PC-3 (cell line): ENCODE measurements at regions not wholly inside any gene's neighbourhood (a gene's known extent, or its start where the extent isn't known, plus 50 kb on each side); places are given as distances from the start of the nearest gene placed in this dataset.

ENCODE experiments used
- ATAC-seq: fragments of 200-7000 bp; cut with Tn5 transposase; 2 replicates; pipeline ENCODE4 v1.9.1; 2020; ENCODE audit warnings: mild to moderate bottlenecking, moderate library complexity
- BruUV-seq: library from RNA; stranded (reverse); fragments of 400-500 nt; replicated peaks from 2 replicates; lab custom pipeline; 2021; lab: Mats Ljungman, UMichigan
- CTCF ChIA-PET: fragments of 300-600 bp; sonication (Branson Sonifier 250); formaldehyde crosslinking; loops from one replicate; lab custom pipeline; 2022; ENCODE audit warnings: antibody characterized with exemption; lab: Charles Lee
- POLR2A ChIA-PET: fragments of 300-600 bp; sonication (Branson Sonifier 250); formaldehyde crosslinking; loops from one replicate; lab custom pipeline; 2022; ENCODE audit warnings: antibody characterized with exemption; ENCODE audit not compliant: unreplicated experiment; lab: Charles Lee
- DNase-seq: peaks from one replicate; pipeline ENCODE4 v3.0.0-alpha.2; 2015
- H2AFZ ChIP-seq: fragments of 300-600 bp; sonication (generic); 2 replicates; pipeline ENCODE4 v1.6.0; 2016; ENCODE audit warnings: antibody characterized with exemption, low read length
- H3F3A ChIP-seq: fragments of 300-600 bp; sonication (generic); one replicate; pipeline ENCODE4 v1.6.0; 2017; ENCODE audit warnings: antibody characterized with exemption, low read length, control low read depth, mild to moderate bottlenecking; ENCODE audit not compliant: unreplicated experiment
- H3K27ac ChIP-seq: fragments of 300-600 bp; sonication (generic); 2 replicates; pipeline ENCODE4 v1.5.1; 2016; ENCODE audit warnings: mild to moderate bottlenecking, low read length
- H3K27me3 ChIP-seq: fragments of 300-600 bp; sonication (generic); 2 replicates; pipeline ENCODE4 v1.6.1; 2016; ENCODE audit warnings: low read length, mixed read lengths
- H3K36me3 ChIP-seq: fragments of 300-600 bp; sonication (generic); 2 replicates; pipeline ENCODE4 v1.6.1; 2016; ENCODE audit warnings: low read depth, mixed run types, low read length, mixed read lengths
- H3K4me1 ChIP-seq: fragments of 300-600 bp; sonication (generic); 2 replicates; pipeline ENCODE4 v1.5.1; 2016; ENCODE audit warnings: low read length; ENCODE audit not compliant: insufficient read depth
- H3K4me2 ChIP-seq: fragments of 300-600 bp; sonication (generic); 2 replicates; pipeline ENCODE4 v1.6.0; 2016; ENCODE audit warnings: low read length
- H3K4me3 ChIP-seq: fragments of 300-600 bp; sonication (generic); 2 replicates; pipeline ENCODE4 v1.5.1; 2016; ENCODE audit warnings: mild to moderate bottlenecking, low read length, mixed read lengths
- H3K79me2 ChIP-seq: fragments of 300-600 bp; sonication (generic); 2 replicates; pipeline ENCODE4 v1.6.1; 2017; ENCODE audit warnings: low read length, mixed read lengths
- H3K9ac ChIP-seq: fragments of 300-600 bp; sonication (generic); 2 replicates; pipeline ENCODE4 v1.6.0; 2016; ENCODE audit warnings: mild to moderate bottlenecking, low read length
- H3K9me2 ChIP-seq: fragments of 300-600 bp; sonication (generic); replicated peaks from 2 replicates; pipeline ENCODE4 v1.6.1; 2016; ENCODE audit warnings: mixed run types, low read length, mixed read lengths
- H3K9me3 ChIP-seq: fragments of 300-600 bp; sonication (generic); 2 replicates; pipeline ENCODE4 v1.6.1; 2016; ENCODE audit warnings: low read length, mixed read lengths
- H4K20me1 ChIP-seq: fragments of 300-600 bp; sonication (generic); 2 replicates; pipeline ENCODE4 v1.6.1; 2016; ENCODE audit warnings: low read length, mixed read lengths
- CTCF ChIP-seq: fragments of 300-600 bp; sonication (generic); conservative IDR thresholded peaks from 2 replicates; pipeline ENCODE4 v1.5.1; 2017; ENCODE audit warnings: antibody characterized with exemption, low read depth, mild to moderate bottlenecking, low read length
- EZH2 ChIP-seq: fragments of 300-600 bp; sonication (generic); IDR thresholded peaks from one replicate; pipeline ENCODE4 v1.6.1; 2017; ENCODE audit warnings: antibody characterized with exemption, mild to moderate bottlenecking, low read length; ENCODE audit not compliant: unreplicated experiment
- EZH2phosphoT487 ChIP-seq: fragments of 300-600 bp; sonication (generic); IDR thresholded peaks from 2 replicates; pipeline ENCODE4 v1.6.1; 2018; ENCODE audit warnings: mild to moderate bottlenecking, antibody characterized with exemption, low read length, borderline replicate concordance
- intact Hi-C: fragments of 100-400 bp; cut with micrococcal nuclease; formaldehyde crosslinking; loops from 2 replicates; pipeline ENCODE4 v1.9.0; 2023

GRCh38 chr14:34270361-34270760 lies 191.7 kb downstream of the SPTSSA start:
- TF ChIP-seq EZH2 (no peak), CTCF (no peak), EZH2phosphoT487 (no peak)
- Histone ChIP-seq H3K4me2 (no peak overlapping the region), H2AFZ (no peak overlapping the region), H3K9me3 (no peaks in the 10 kb centered on the region), H3K36me3 (no peaks in the 10 kb centered on the region), H3K27me3 (no peaks in the 10 kb centered on the region), H3K4me3 (no peak overlapping the region), H3K79me2 (no peaks in the 10 kb centered on the region), H3K27ac (no peak overlapping the region), H4K20me1 (no peaks in the 10 kb centered on the region), H3K9me2 (no peaks in the 10 kb centered on the region), H3K9ac (no peak overlapping the region), H3K4me1 (no peaks in the 10 kb centered on the region), H3F3A (no peaks in the 10 kb centered on the region)
- ChIA-PET POLR2A (no interaction called here), CTCF (no interaction called here)
- ATAC-seq = no peak
- DNase-seq = no peak
- BruUV-seq = no TSS peak
- intact Hi-C loops = no loop called here

- intact Hi-C loops = no loop called here
- Histone ChIP-seq H3K27me3 (no peaks in the 10 kb centered on the region), H3K79me2 (no peaks in the 10 kb centered on the region), H3K4me2 (no peak overlapping the region), H4K20me1 (no peaks in the 10 kb centered on the region), H3K36me3 (no peaks in the 10 kb centered on the region), H3K4me1 (no peaks in the 10 kb centered on the region), H3K9me2 (no peaks in the 10 kb centered on the region), H3K4me3 (no peak overlapping the region), H3K9ac (no peak overlapping the region), H3F3A (no peaks in the 10 kb centered on the region), H3K9me3 (no peaks in the 10 kb centered on the region), H2AFZ (no peak overlapping the region), H3K27ac (no peak overlapping the region)
- ChIA-PET POLR2A (no interaction called here), CTCF (no interaction called here)
- DNase-seq (no peak), ATAC-seq (no peak)
- no TSS peak for BruUV-seq
- TF ChIP-seq CTCF (no peak), EZH2 (no peak), EZH2phosphoT487 (no peak)
These were observed 195.7 kb downstream of the SPTSSA start for GRCh38 chr14:34266344-34266743.

GRCh38 chr14:34262127-34262910 lies 199.7 kb downstream of the SPTSSA start:
- no peaks in the 10 kb centered on the region for H3K9me3 ChIP-seq
- H4K20me1 ChIP-seq = no peaks in the 10 kb centered on the region
- no peak for ATAC-seq
- no TSS peak for BruUV-seq
- peaks cover 32% of the 10 kb centered on the region for H3K4me1 ChIP-seq
- ChIA-PET CTCF (interaction anchor here (0.5 kb wide), 1 partner anchor 413 kb away, joined by 3 read pairs; no protein-coding TSS in a partner anchor), POLR2A (no interaction called here)
- no peaks in the 10 kb centered on the region for H3F3A ChIP-seq
- H3K9me2 ChIP-seq = no peaks in the 10 kb centered on the region
- no peaks in the 10 kb centered on the region for H3K79me2 ChIP-seq
- no peak for TF ChIP-seq CTCF
- no peak for TF ChIP-seq EZH2
- no peak for TF ChIP-seq EZH2phosphoT487
- intact Hi-C loops = no loop called here
- H3K4me3 ChIP-seq = no peak overlapping the region
- H3K9ac ChIP-seq = no peak overlapping the region
- H3K36me3 ChIP-seq = no peaks in the 10 kb centered on the region
- DNase-seq = no peak
- H3K4me2 ChIP-seq = no peak overlapping the region
- H3K27me3 ChIP-seq = no peaks in the 10 kb centered on the region
- H2AFZ ChIP-seq = no peak overlapping the region
- H3K27ac ChIP-seq = no peak overlapping the region
